ENCODE measurements at regions not wholly inside any gene's neighbourhood (a gene's known extent, or its start where the extent isn't known, plus 50 kb on each side); places are given as distances from the start of the nearest gene placed in this dataset.

- Histone ChIP-seq H3K27me3 (ENCODE audit: insufficient read depth, low read length) (no peaks in the 10 kb centered on the region), H4K12ac (ENCODE audit: low read depth, low read length) (no peak overlapping the region)
Observed at GRCh38 chr2:7601990-7602389, 684.8 kb downstream of the RNF144A start.

GRCh38 chr2:7604456-7604855 lies 687.2 kb downstream of the RNF144A start:
- H3K9me3 ChIP-seq (ENCODE audit: insufficient read depth, low read depth, low read length), result no peaks in the 10 kb centered on the region
- no peak overlapping the region for H3K4ac ChIP-seq (ENCODE audit: low read depth, low read length)
- no peak overlapping the region for H3K27ac ChIP-seq (ENCODE audit: low read depth, low read length)
- no peak overlapping the region for H3K23ac ChIP-seq (ENCODE audit: low read length)
- H3K79me2 ChIP-seq (ENCODE audit: control insufficient read depth, insufficient read depth, low read length, poor library complexity), result no peaks in the 10 kb centered on the region
- H4K91ac ChIP-seq (ENCODE audit: low read depth, low read length), result no peak overlapping the region
- no peak overlapping the region for H2AK5ac ChIP-seq (ENCODE audit: low read length)
- no peak overlapping the region for H2BK5ac ChIP-seq (ENCODE audit: low read depth, low read length, poor library complexity)
- H4K8ac ChIP-seq (ENCODE audit: low read depth, low read length), result no peak overlapping the region
- H2BK12ac ChIP-seq (ENCODE audit: low read length), result no peak overlapping the region
- no peak overlapping the region for H3K4me3 ChIP-seq (ENCODE audit: low read depth, low read length)
- no peak overlapping the region for H3K14ac ChIP-seq (ENCODE audit: low read length)
- no peak for DNase-seq
- H3K4me1 ChIP-seq (ENCODE audit: control insufficient read depth in 1 of 2, insufficient read depth in 2 of 2, low read length in 2 of 2), result no peaks in the 10 kb centered on the region
- H3K9ac ChIP-seq (ENCODE audit: low read length), result no peak overlapping the region
- WGBS (ENCODE audit: extremely low coverage, insufficient coverage, insufficient read length), result no CpG with 5 or more reads among the region's 3 CpGs
- H4K12ac ChIP-seq (ENCODE audit: low read depth, low read length), result no peak overlapping the region
- H3K4me2 ChIP-seq (ENCODE audit: low read length), result no peak overlapping the region
- no peaks in the 10 kb centered on the region for H3K27me3 ChIP-seq (ENCODE audit: insufficient read depth, low read length)
- no peaks in the 10 kb centered on the region for H3K79me1 ChIP-seq (ENCODE audit: low read length)
- H3K36me3 ChIP-seq (ENCODE audit: control insufficient read depth in 1 of 2, insufficient read depth in 2 of 2, low read length in 2 of 2), result no peaks in the 10 kb centered on the region
- no peak overlapping the region for H3K18ac ChIP-seq (ENCODE audit: low read length)
- no peak overlapping the region for H2AFZ ChIP-seq (ENCODE audit: insufficient read depth, low read length, poor library complexity)
- no peak overlapping the region for H2BK120ac ChIP-seq (ENCODE audit: insufficient read depth, low read length, poor library complexity)

More at GRCh38 chr2:7601990-7602389, 684.8 kb downstream of the RNF144A start:
- no peaks in the 10 kb centered on the region for H3K79me2 ChIP-seq (ENCODE audit: control insufficient read depth, insufficient read depth, low read length, poor library complexity)
- no peaks in the 10 kb centered on the region for H3K79me1 ChIP-seq (ENCODE audit: low read length)
- no peak overlapping the region for H3K9ac ChIP-seq (ENCODE audit: low read length)
- no peak overlapping the region for H2AK5ac ChIP-seq (ENCODE audit: low read length)
- no peak overlapping the region for H3K18ac ChIP-seq (ENCODE audit: low read length)
- no peak overlapping the region for H3K27ac ChIP-seq (ENCODE audit: low read depth, low read length)
- H4K8ac ChIP-seq (ENCODE audit: low read depth, low read length), result no peak overlapping the region
- H3K4ac ChIP-seq (ENCODE audit: low read depth, low read length), result no peak overlapping the region
- H3K9me3 ChIP-seq (ENCODE audit: insufficient read depth, low read depth, low read length), result no peaks in the 10 kb centered on the region
- no peak overlapping the region for H2BK120ac ChIP-seq (ENCODE audit: insufficient read depth, low read length, poor library complexity)
- no peak overlapping the region for H3K14ac ChIP-seq (ENCODE audit: low read length)
- H3K4me3 ChIP-seq (ENCODE audit: low read depth, low read length), result no peak overlapping the region
- H2BK5ac ChIP-seq (ENCODE audit: low read depth, low read length, poor library complexity), result no peak overlapping the region
- no peak overlapping the region for H2AFZ ChIP-seq (ENCODE audit: insufficient read depth, low read length, poor library complexity)
- H3K4me2 ChIP-seq (ENCODE audit: low read length), result no peak overlapping the region
- H3K23ac ChIP-seq (ENCODE audit: low read length), result no peak overlapping the region
- no CpG with 5 or more reads among the region's 1 CpG for WGBS (ENCODE audit: extremely low coverage, insufficient coverage, insufficient read length)
- no peaks in the 10 kb centered on the region for H3K36me3 ChIP-seq (ENCODE audit: control insufficient read depth in 1 of 2, insufficient read depth in 2 of 2, low read length in 2 of 2)
- H3K4me1 ChIP-seq (ENCODE audit: control insufficient read depth in 1 of 2, insufficient read depth in 2 of 2, low read length in 2 of 2), result no peaks in the 10 kb centered on the region
- DNase-seq, result no peak
- H4K91ac ChIP-seq (ENCODE audit: low read depth, low read length), result no peak overlapping the region
- no peak overlapping the region for H2BK12ac ChIP-seq (ENCODE audit: low read length)

GRCh38 chr2:7607441-7608173 lies 690.4 kb downstream of the RNF144A start:
- H2BK120ac ChIP-seq (ENCODE audit: insufficient read depth, low read length, poor library complexity), result no peak overlapping the region
- H3K27me3 ChIP-seq (ENCODE audit: insufficient read depth, low read length), result no peaks in the 10 kb centered on the region
- no peaks in the 10 kb centered on the region for H3K4me1 ChIP-seq (ENCODE audit: control insufficient read depth in 1 of 2, insufficient read depth in 2 of 2, low read length in 2 of 2)
- no peak for DNase-seq
- H3K4me2 ChIP-seq (ENCODE audit: low read length), result no peak overlapping the region
- H3K23ac ChIP-seq (ENCODE audit: low read length), result no peak overlapping the region
- no peaks in the 10 kb centered on the region for H3K36me3 ChIP-seq (ENCODE audit: control insufficient read depth in 1 of 2, insufficient read depth in 2 of 2, low read length in 2 of 2)
- no peak overlapping the region for H2AK5ac ChIP-seq (ENCODE audit: low read length)
- no peak overlapping the region for H2AFZ ChIP-seq (ENCODE audit: insufficient read depth, low read length, poor library complexity)
- no peak overlapping the region for H3K4ac ChIP-seq (ENCODE audit: low read depth, low read length)
- H3K9me3 ChIP-seq (ENCODE audit: insufficient read depth, low read depth, low read length), result no peaks in the 10 kb centered on the region
- no peak overlapping the region for H4K12ac ChIP-seq (ENCODE audit: low read depth, low read length)
- H4K8ac ChIP-seq (ENCODE audit: low read depth, low read length), result no peak overlapping the region
- no peaks in the 10 kb centered on the region for H3K79me1 ChIP-seq (ENCODE audit: low read length)
- WGBS (ENCODE audit: extremely low coverage, insufficient coverage, insufficient read length), result no CpG with 5 or more reads among the region's 8 CpGs
- H2BK12ac ChIP-seq (ENCODE audit: low read length), result no peak overlapping the region
- H3K9ac ChIP-seq (ENCODE audit: low read length), result no peak overlapping the region
- no peak overlapping the region for H3K14ac ChIP-seq (ENCODE audit: low read length)
- no peaks in the 10 kb centered on the region for H3K79me2 ChIP-seq (ENCODE audit: control insufficient read depth, insufficient read depth, low read length, poor library complexity)
- H4K91ac ChIP-seq (ENCODE audit: low read depth, low read length), result no peak overlapping the region
- H2BK5ac ChIP-seq (ENCODE audit: low read depth, low read length, poor library complexity), result no peak overlapping the region
- H3K4me3 ChIP-seq (ENCODE audit: low read depth, low read length), result no peak overlapping the region
- no peak overlapping the region for H3K27ac ChIP-seq (ENCODE audit: low read depth, low read length)
- H3K18ac ChIP-seq (ENCODE audit: low read length), result no peak overlapping the region

GRCh38 chr2:7609556-7609955 lies 692.3 kb downstream of the RNF144A start:
- no peak overlapping the region for H3K27ac ChIP-seq (ENCODE audit: low read depth, low read length)
- H4K12ac ChIP-seq (ENCODE audit: low read depth, low read length), result no peak overlapping the region
- no peak overlapping the region for H2BK5ac ChIP-seq (ENCODE audit: low read depth, low read length, poor library complexity)
- no peaks in the 10 kb centered on the region for H3K27me3 ChIP-seq (ENCODE audit: insufficient read depth, low read length)
- no peak overlapping the region for H3K4ac ChIP-seq (ENCODE audit: low read depth, low read length)
- no peak overlapping the region for H2BK12ac ChIP-seq (ENCODE audit: low read length)
- H3K9ac ChIP-seq (ENCODE audit: low read length), result no peak overlapping the region
- no peak overlapping the region for H3K18ac ChIP-seq (ENCODE audit: low read length)
- no peak overlapping the region for H3K23ac ChIP-seq (ENCODE audit: low read length)
- no peak overlapping the region for H3K4me2 ChIP-seq (ENCODE audit: low read length)
- no peak overlapping the region for H2AFZ ChIP-seq (ENCODE audit: insufficient read depth, low read length, poor library complexity)
- WGBS (ENCODE audit: extremely low coverage, insufficient coverage, insufficient read length), result no CpG with 5 or more reads among the region's 7 CpGs
- H3K79me2 ChIP-seq (ENCODE audit: control insufficient read depth, insufficient read depth, low read length, poor library complexity), result no peaks in the 10 kb centered on the region
- no peak overlapping the region for H4K8ac ChIP-seq (ENCODE audit: low read depth, low read length)
- no peak overlapping the region for H4K91ac ChIP-seq (ENCODE audit: low read depth, low read length)
- H3K79me1 ChIP-seq (ENCODE audit: low read length), result no peaks in the 10 kb centered on the region
- no peak overlapping the region for H3K14ac ChIP-seq (ENCODE audit: low read length)
- H3K4me1 ChIP-seq (ENCODE audit: control insufficient read depth in 1 of 2, insufficient read depth in 2 of 2, low read length in 2 of 2), result no peaks in the 10 kb centered on the region
- no peak overlapping the region for H3K4me3 ChIP-seq (ENCODE audit: low read depth, low read length)
- no peak for DNase-seq
- no peaks in the 10 kb centered on the region for H3K36me3 ChIP-seq (ENCODE audit: control insufficient read depth in 1 of 2, insufficient read depth in 2 of 2, low read length in 2 of 2)
- no peak overlapping the region for H2BK120ac ChIP-seq (ENCODE audit: insufficient read depth, low read length, poor library complexity)
- H2AK5ac ChIP-seq (ENCODE audit: low read length), result no peak overlapping the region
- no peaks in the 10 kb centered on the region for H3K9me3 ChIP-seq (ENCODE audit: insufficient read depth, low read depth, low read length)

Measured in trophoblast cell (in vitro differentiated cells and primary cell).